HG03066 (cell line): ENCODE measurements at regions not wholly inside any gene's neighbourhood (a gene's known extent, or its start where the extent isn't known, plus 50 kb on each side); places are given as distances from the start of the nearest gene placed in this dataset.
A peak's percentile ranks its signal among the peaks of the same experiment; 100 is the strongest.

Experiments used
- ATAC-seq: cut with Tn5 transposase; IDR thresholded peaks from one replicate; pipeline ENCODE4 v1.9.1; 2021; ENCODE audit warnings: low read depth; ENCODE audit not compliant: unreplicated experiment

GRCh38 chr5:118778941-118779340 is 209.4 kb downstream of the DTWD2 start:
- no peak for ATAC-seq

GRCh38 chr5:118777189-118777736 is 211.1 kb downstream of the DTWD2 start:
- ATAC-seq, result no peak

- peak; percentile 49 for ATAC-seq
These were observed 211.6 kb downstream of the DTWD2 start for GRCh38 chr5:118776755-118777154.

GRCh38 chr5:118775790-118776499 is 212.4 kb downstream of the DTWD2 start:
- ATAC-seq, result no peak

- ATAC-seq, result no peak
These were observed 219.7 kb downstream of the DTWD2 start for GRCh38 chr5:118768607-118769175.

- ATAC-seq, result no peak
These were observed 226.1 kb downstream of the DTWD2 start for GRCh38 chr5:118762291-118762690.

- no peak for ATAC-seq
These were observed 226.5 kb downstream of the DTWD2 start for GRCh38 chr5:118761814-118762213.

DNA sequence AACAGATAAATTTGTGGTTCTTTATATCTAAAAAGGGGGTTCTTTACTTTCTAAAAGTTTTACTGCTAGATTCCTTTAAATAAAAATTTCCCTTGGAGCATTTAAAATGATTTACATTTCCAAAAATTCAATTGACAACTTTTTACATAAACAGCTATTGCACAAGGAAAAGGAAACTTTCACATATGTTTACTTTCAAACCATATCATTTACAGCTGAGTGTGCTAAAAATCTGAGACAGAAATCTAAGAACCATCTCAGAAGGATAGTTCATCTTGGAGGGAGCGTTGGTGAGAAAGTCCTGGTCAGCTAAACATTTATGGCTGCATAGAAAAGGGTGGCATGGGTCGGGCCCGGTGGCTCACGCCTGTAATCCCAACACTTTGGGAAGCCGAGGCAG is 235.4 kb downstream of the DTWD2 start:
- ATAC-seq, result no peak

- no peak for ATAC-seq
These were observed 252.0 kb downstream of the DTWD2 start for GRCh38 chr5:118736396-118736795.

DNA sequence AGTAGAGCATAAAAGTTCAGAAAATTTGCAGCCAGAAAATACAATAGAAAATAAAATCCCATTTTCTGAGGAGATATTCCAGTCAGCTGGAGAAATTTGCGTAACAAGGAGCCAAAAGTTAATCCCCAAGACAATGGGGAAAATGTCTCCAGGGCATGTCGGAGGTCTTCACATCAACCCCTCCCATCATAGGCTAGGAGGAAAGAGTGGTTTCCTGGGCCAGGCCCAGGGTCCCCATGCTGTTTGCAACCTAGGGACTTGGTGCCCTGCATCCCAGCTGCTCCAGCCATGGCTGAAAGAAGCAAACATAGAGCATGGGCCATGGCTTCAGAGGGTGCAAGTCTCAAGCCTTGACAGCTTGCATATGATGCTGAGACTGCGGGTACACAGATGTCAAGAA is 255.0 kb downstream of the DTWD2 start:
- no peak for ATAC-seq

- no peak for ATAC-seq
These were observed 260.2 kb downstream of the DTWD2 start for GRCh38 chr5:118728191-118728590.

DNA sequence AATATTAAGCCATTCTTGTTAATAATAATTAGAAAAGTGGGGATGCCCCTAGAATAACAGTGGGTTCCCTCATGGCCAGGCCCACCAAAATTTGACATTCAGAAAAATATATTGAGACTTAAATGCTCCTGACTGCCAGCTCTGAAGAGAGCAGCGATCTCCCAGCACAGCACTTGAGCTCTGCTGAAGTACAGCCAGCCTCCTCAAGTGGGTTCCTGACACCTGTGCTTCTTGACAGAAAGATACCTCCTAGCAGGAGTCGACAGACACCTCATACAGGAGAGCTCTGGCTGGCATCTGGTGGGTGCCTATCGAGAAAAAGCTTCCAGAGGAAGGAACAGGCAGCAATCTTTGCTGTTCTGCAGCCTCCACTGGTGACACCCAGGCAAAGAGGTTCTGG is 261.5 kb downstream of the DTWD2 start:
- ATAC-seq, result no peak

DNA sequence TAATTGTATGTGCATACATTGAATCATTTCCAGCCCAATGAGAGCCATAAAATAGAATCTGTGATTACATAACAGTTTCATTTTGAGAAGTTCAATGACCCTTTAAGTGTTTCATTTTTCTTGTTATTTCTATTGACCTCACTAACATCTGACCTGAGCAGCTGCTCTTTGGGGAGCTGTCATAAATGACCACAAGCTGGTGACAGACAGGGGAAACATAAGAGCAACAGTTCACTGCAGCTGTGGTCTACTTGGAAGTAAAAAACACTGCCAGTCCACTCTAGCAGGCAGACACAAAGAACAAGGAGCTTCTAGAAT is 265.4 kb downstream of the DTWD2 start:
- peak; percentile 83 for ATAC-seq

- peak; percentile 39 for ATAC-seq
These were observed 266.0 kb downstream of the DTWD2 start for GRCh38 chr5:118722122-118723020.

- no peak for ATAC-seq
These were observed 276.6 kb downstream of the DTWD2 start for GRCh38 chr5:118711727-118712126.

GRCh38 chr5:118705959-118706667 is 282.2 kb downstream of the DTWD2 start:
- ATAC-seq, result no peak

GRCh38 chr5:118703241-118703640 is 285.1 kb downstream of the DTWD2 start:
- no peak for ATAC-seq

DNA sequence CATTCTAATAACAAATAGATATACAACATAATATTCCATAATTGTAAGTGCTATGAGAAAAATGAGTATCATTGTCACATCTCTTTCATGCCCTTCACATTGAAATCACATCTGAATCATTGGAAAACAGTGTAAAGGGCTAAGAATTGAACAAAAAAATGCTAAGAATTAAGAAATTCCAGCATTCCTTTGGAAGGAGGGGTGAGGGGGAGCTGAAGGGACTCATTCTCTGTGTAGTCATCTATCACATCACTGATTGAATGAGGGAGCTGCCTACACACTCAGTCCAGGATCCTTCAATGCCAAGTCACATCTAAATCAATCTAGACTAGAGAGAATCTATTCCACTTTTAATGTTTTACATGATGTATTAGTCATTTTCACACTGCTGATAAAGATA is 286.6 kb downstream of the DTWD2 start:
- no peak for ATAC-seq

- no peak for ATAC-seq
These were observed 287.8 kb downstream of the DTWD2 start for GRCh38 chr5:118700510-118700909.

DNA sequence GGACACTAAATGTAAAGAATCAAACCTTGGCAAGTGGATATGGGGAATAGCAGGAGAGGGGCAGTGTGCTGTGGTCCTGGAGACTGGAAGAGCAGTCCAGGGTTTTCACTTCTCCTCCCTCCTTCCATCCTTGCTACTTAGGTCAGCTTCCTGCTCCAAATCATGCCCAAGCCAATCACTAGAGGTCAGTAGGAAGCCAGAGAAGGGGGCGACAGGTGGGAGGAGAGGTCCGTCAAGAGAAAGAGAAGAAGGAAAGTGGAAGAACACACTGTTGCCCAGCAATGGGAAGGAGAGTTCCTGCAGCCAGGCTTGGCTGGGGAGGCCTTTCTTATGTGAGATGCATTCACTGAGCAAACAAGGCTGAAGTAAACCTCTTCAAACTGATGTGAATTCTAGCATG is 289.6 kb downstream of the DTWD2 start:
- no peak for ATAC-seq

- no peak for ATAC-seq
These were observed 292.3 kb downstream of the DTWD2 start for GRCh38 chr5:118696076-118696475.
